Astrocyte (in vitro differentiated cells and primary cell): ENCODE measurements at regions not wholly inside any gene's neighbourhood (a gene's known extent, or its start where the extent isn't known, plus 50 kb on each side); places are given as distances from the start of the nearest gene placed in this dataset.
A peak's percentile ranks its signal among the peaks of the same experiment; 100 is the strongest.

Experiments used
- DNase-seq: peaks from one replicate; pipeline ENCODE4 v3.0.0-alpha.2; 2010; ENCODE audit warnings: low read depth
- FAIRE-seq: peaks from 2 replicates; lab custom pipeline; 2011; peaks lifted over from hg19 to GRCh38; lab: Jason Lieb, UNC
- H2AFZ ChIP-seq: 2 replicates; pipeline ENCODE4 v1.6.0; 2012; ENCODE audit warnings: low read depth, low read length, inconsistent platforms
- H3K27ac ChIP-seq: 2 replicates; pipeline ENCODE4 v1.5.1; 2011; ENCODE audit warnings: low read depth, low read length, inconsistent platforms
- H3K27me3 ChIP-seq: 2 replicates; pipeline ENCODE4 v1.6.0; 2011; ENCODE audit warnings: low read length, inconsistent platforms; ENCODE audit not compliant: insufficient read depth
- H3K36me3 ChIP-seq: 2 replicates; pipeline ENCODE4 v1.5.1; 2011; ENCODE audit warnings: low read length, inconsistent platforms; ENCODE audit not compliant: insufficient read depth
- H3K4me1 ChIP-seq: 2 replicates; pipeline ENCODE4 v1.5.1; 2011; ENCODE audit warnings: low read length, inconsistent platforms; ENCODE audit not compliant: insufficient read depth
- H3K4me2 ChIP-seq: 2 replicates; pipeline ENCODE4 v1.6.0; 2012; ENCODE audit warnings: low read length, inconsistent platforms
- H3K4me3 ChIP-seq: 2 replicates; pipeline ENCODE4 v1.5.1; 2011; ENCODE audit warnings: low read depth, mild to moderate bottlenecking, low read length, inconsistent platforms; ENCODE audit not compliant: insufficient read depth
- H3K79me2 ChIP-seq: 2 replicates; pipeline ENCODE4 v1.6.0; 2012; ENCODE audit warnings: mild to moderate bottlenecking, low read length, inconsistent platforms; ENCODE audit not compliant: insufficient read depth
- H3K9ac ChIP-seq: 2 replicates; pipeline ENCODE4 v1.6.0; 2012; ENCODE audit warnings: mild to moderate bottlenecking, low read length, inconsistent platforms
- H3K9me3 ChIP-seq: 2 replicates; pipeline ENCODE4 v1.5.1; 2012; ENCODE audit warnings: low read depth, mild to moderate bottlenecking, low read length, inconsistent platforms; ENCODE audit not compliant: insufficient read depth
- H4K20me1 ChIP-seq: 2 replicates; pipeline ENCODE4 v1.6.0; 2012; ENCODE audit warnings: low read length, inconsistent platforms; ENCODE audit not compliant: insufficient read depth
- H3K27ac Mint-ChIP-seq: one replicate; pipeline ENCODE4 v1.8.0; 2021; ENCODE audit warnings: mild to moderate bottlenecking, mixed read lengths; ENCODE audit not compliant: unreplicated experiment
- H3K27me3 Mint-ChIP-seq: one replicate; pipeline ENCODE4 v1.8.0; 2021; ENCODE audit warnings: low read depth, mixed read lengths; ENCODE audit not compliant: unreplicated experiment
- H3K36me3 Mint-ChIP-seq: one replicate; pipeline ENCODE4 v1.8.0; 2021; ENCODE audit warnings: low read depth, mixed read lengths; ENCODE audit not compliant: unreplicated experiment
- H3K4me1 Mint-ChIP-seq: one replicate; pipeline ENCODE4 v1.8.0; 2021; ENCODE audit warnings: low read depth, mixed read lengths; ENCODE audit not compliant: unreplicated experiment
- H3K4me3 Mint-ChIP-seq: one replicate; pipeline ENCODE4 v1.8.0; 2021; ENCODE audit warnings: mild to moderate bottlenecking, moderate library complexity, mixed read lengths; ENCODE audit not compliant: unreplicated experiment
- H3K9me3 Mint-ChIP-seq: one replicate; pipeline ENCODE4 v1.8.0; 2021; ENCODE audit warnings: mild to moderate bottlenecking, mixed read lengths; ENCODE audit not compliant: unreplicated experiment
- EZH2 ChIP-seq: IDR thresholded peaks from 2 replicates; pipeline ENCODE4 v1.6.1; 2012; ENCODE audit warnings: mild to moderate bottlenecking, low read length, inconsistent platforms; ENCODE audit not compliant: insufficient read depth
- TF ChIP-seq, protein P1 (sequence below): IDR thresholded peaks from 2 replicates; pipeline ENCODE4 v1.5.1; 2011; ENCODE audit warnings: low read depth, mild to moderate bottlenecking, inconsistent platforms, low read length, moderate library complexity; ENCODE audit not compliant: insufficient read depth

DNA sequence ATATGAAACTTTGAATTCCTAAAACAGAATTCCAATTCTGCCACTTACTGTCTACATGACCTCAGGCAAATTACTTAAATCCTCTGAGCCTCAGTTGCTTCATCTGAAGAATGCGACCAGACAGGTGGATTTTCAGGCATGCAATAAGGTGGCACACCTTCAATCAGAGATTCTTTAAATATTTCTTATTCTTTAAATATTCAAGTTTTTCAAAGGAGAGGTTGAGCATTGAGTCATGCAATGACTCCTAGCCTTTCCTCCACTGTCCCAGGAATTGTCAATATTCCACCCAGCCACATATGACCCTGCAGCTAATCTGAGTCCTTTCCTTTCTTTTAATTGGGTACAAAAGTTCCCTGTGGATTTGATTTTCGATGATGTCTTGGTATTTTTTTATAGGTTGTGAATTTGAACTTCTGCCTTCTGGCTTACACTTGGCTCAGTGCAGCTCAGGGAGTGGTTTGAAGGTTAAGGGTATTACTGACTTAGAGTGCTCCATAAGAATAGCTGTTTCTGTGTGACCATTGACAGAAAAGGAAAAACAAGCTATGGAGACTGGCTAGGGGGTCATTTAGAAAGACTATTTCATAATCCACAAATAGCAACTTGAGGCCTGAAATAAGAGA is 52.2 kb upstream of the PRDX6 start:
- no peak for FAIRE-seq
- Histone ChIP-seq H3K79me2 (no peaks in the 10 kb centered on the region), H3K27ac (no peak overlapping the region), H3K4me3 (no peak overlapping the region), H2AFZ (no peak overlapping the region), H3K36me3 (no peaks in the 10 kb centered on the region), H3K27me3 (no peaks in the 10 kb centered on the region), H3K9ac (no peak overlapping the region), H3K4me2 (peak overlapping the region; percentile 25), H4K20me1 (no peaks in the 10 kb centered on the region), H3K9me3 (no peaks in the 10 kb centered on the region), H3K4me1 (peaks cover 15% of the 10 kb centered on the region)
- Mint-ChIP-seq H3K4me1 (peaks cover 27% of the 10 kb centered on the region), H3K36me3 (peaks cover 7% of the 10 kb centered on the region), H3K27me3 (no peaks in the 10 kb centered on the region), H3K9me3 (no peaks in the 10 kb centered on the region), H3K4me3 (no peak overlapping the region), H3K27ac (no peak overlapping the region)
- peak; percentile 41 for DNase-seq
- no peak for TF ChIP-seq EZH2
- TF ChIP-seq, protein P1, sequence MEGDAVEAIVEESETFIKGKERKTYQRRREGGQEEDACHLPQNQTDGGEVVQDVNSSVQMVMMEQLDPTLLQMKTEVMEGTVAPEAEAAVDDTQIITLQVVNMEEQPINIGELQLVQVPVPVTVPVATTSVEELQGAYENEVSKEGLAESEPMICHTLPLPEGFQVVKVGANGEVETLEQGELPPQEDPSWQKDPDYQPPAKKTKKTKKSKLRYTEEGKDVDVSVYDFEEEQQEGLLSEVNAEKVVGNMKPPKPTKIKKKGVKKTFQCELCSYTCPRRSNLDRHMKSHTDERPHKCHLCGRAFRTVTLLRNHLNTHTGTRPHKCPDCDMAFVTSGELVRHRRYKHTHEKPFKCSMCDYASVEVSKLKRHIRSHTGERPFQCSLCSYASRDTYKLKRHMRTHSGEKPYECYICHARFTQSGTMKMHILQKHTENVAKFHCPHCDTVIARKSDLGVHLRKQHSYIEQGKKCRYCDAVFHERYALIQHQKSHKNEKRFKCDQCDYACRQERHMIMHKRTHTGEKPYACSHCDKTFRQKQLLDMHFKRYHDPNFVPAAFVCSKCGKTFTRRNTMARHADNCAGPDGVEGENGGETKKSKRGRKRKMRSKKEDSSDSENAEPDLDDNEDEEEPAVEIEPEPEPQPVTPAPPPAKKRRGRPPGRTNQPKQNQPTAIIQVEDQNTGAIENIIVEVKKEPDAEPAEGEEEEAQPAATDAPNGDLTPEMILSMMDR: no peak

DNA sequence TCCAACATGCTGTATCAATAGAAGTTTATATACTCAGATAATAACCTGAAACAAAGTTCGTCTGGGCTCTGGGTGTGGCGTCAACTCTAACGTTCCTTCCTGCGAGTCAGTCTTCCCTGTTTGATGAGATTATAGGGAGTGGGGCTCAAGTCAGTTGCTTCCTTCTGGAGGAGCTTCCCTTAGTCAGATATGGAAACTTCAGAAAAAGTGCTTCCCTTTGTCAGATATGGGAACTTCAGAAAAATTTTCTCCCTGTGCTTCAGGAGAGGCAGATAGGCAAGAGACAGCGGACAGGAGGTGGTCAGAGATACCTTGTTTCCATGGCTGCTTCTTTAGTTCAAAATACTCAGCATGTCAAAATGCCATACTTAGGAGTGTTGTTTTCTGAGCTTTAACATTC is 51.1 kb upstream of the PRDX6 start:
- TF ChIP-seq EZH2: no peak
- TF ChIP-seq, protein P1: no peak
- Mint-ChIP-seq H3K9me3 (no peaks in the 10 kb centered on the region), H3K4me1 (peaks cover 33% of the 10 kb centered on the region), H3K36me3 (peaks cover 5% of the 10 kb centered on the region), H3K4me3 (no peak overlapping the region), H3K27me3 (no peaks in the 10 kb centered on the region), H3K27ac (no peak overlapping the region)
- H3K4me1 ChIP-seq: peaks cover 25% of the 10 kb centered on the region
- H3K4me3 ChIP-seq: no peak overlapping the region
- no peak for DNase-seq
- H3K9me3 ChIP-seq: no peaks in the 10 kb centered on the region
- no peak overlapping the region for H2AFZ ChIP-seq
- no peaks in the 10 kb centered on the region for H3K79me2 ChIP-seq
- H3K27me3 ChIP-seq: no peaks in the 10 kb centered on the region
- no peak overlapping the region for H3K9ac ChIP-seq
- H4K20me1 ChIP-seq: no peaks in the 10 kb centered on the region
- no peaks in the 10 kb centered on the region for H3K36me3 ChIP-seq
- H3K27ac ChIP-seq: no peak overlapping the region
- no peak overlapping the region for H3K4me2 ChIP-seq
- no peak for FAIRE-seq
